ENCODE measurements at regions not wholly inside any gene's neighbourhood (a gene's known extent, or its start where the extent isn't known, plus 50 kb on each side); places are given as distances from the start of the nearest gene placed in this dataset.
A peak's percentile ranks its signal among the peaks of the same experiment; 100 is the strongest.

- Histone ChIP-seq H3K4me1 (no peaks in the 10 kb centered on the region), H3K4me3 (ENCODE audit: low read depth, low read length) (no peak overlapping the region), H3K4me2 (ENCODE audit: low read length) (no peak overlapping the region), H3K36me3 (ENCODE audit: control insufficient read depth, insufficient read depth, low read length) (no peaks in the 10 kb centered on the region), H2AFZ (no peak overlapping the region), H3K9me3 (ENCODE audit: control insufficient read depth, low read length) (no peaks in the 10 kb centered on the region), H3K27ac (no peak overlapping the region), H3K79me2 (no peaks in the 10 kb centered on the region), H3K27me3 (ENCODE audit: control insufficient read depth, insufficient read depth, low read length) (no peaks in the 10 kb centered on the region), H3K9ac (no peak overlapping the region)
- TF ChIP-seq, protein P1, sequence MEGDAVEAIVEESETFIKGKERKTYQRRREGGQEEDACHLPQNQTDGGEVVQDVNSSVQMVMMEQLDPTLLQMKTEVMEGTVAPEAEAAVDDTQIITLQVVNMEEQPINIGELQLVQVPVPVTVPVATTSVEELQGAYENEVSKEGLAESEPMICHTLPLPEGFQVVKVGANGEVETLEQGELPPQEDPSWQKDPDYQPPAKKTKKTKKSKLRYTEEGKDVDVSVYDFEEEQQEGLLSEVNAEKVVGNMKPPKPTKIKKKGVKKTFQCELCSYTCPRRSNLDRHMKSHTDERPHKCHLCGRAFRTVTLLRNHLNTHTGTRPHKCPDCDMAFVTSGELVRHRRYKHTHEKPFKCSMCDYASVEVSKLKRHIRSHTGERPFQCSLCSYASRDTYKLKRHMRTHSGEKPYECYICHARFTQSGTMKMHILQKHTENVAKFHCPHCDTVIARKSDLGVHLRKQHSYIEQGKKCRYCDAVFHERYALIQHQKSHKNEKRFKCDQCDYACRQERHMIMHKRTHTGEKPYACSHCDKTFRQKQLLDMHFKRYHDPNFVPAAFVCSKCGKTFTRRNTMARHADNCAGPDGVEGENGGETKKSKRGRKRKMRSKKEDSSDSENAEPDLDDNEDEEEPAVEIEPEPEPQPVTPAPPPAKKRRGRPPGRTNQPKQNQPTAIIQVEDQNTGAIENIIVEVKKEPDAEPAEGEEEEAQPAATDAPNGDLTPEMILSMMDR (IDR thresholded peaks at IDR 0.05) = no peak
Observed at GRCh38 chr2:55108456-55109160, 58.4 kb upstream of the RTN4 start.

DNA sequence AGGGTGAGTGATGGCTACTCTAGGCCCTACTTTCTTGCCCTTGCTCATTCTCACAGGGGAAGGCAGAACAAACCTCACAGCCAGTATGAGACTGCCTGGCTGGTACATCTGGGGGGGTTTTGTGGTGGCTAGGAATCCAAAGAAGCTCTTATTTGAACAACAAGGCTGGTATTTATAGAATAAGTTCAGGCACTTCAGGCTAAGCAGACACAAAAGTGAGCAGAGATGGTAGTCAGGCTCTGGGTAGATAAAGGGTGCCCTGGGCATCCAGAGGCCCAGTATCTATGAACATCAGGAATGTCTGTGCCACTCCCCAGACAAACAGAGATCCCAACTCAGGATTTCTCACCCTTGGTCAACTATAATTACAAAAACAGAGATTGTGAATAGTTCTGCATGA lies 57.2 kb upstream of the RTN4 start:
- Histone ChIP-seq H3K36me3 (ENCODE audit: control insufficient read depth, insufficient read depth, low read length) (no peaks in the 10 kb centered on the region), H2AFZ (peak overlapping the region; percentile 13), H3K4me1 (no peaks in the 10 kb centered on the region), H3K27me3 (ENCODE audit: control insufficient read depth, insufficient read depth, low read length) (no peaks in the 10 kb centered on the region), H3K79me2 (no peaks in the 10 kb centered on the region), H3K9me3 (ENCODE audit: control insufficient read depth, low read length) (no peaks in the 10 kb centered on the region), H3K4me2 (ENCODE audit: low read length) (no peak overlapping the region), H3K9ac (no peak overlapping the region), H3K4me3 (ENCODE audit: low read depth, low read length) (no peak overlapping the region), H3K27ac (no peak overlapping the region)
- TF ChIP-seq, protein P1 (IDR thresholded peaks at IDR 0.05) = no peak

DNA sequence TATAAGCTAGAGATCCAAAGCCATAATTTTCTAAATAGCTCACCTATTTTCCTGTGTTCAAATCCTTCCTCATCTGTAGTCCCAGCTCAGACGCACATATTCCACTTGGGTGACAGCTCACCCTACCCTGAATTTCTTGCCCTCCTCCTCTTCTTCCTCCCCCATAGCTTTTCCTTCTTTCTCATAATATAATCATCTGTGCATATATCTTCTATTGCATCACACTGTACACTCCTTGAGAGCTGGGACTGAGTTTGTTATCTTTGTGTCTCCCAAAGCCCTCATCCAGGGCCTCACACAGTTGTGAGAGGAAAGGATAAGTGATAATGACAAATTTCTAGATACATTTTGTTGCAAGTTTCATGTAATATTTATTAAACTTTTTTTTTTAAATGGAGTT lies 55.9 kb upstream of the RTN4 start:
- H3K4me3 ChIP-seq (ENCODE audit: low read depth, low read length) = no peak overlapping the region
- TF ChIP-seq, protein P1 (IDR thresholded peaks at IDR 0.05) = no peak

DNA sequence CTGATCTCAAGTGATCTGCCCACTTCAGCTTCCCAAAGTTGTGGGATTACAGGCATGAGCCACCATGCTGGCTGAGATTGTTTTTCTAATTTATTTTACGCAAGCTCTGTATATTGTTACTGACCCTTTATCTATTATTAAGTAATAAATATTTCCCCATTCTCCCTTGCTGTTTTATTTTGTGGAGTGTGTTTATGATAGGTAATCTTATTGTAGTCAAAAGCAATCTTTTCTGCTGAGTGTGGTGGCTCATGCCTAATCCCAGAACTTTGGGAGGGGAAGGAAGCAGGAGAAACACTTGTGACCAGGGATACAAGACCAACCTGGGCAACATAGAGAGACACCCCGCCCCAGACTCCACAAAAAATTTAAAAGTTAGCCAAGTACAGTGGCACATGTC lies 55.2 kb upstream of the RTN4 start:
- H3K79me2 ChIP-seq = no peaks in the 10 kb centered on the region
- no peaks in the 10 kb centered on the region for H3K9me3 ChIP-seq (ENCODE audit: control insufficient read depth, low read length)
- H3K9ac ChIP-seq = no peak overlapping the region
- no peak overlapping the region for H3K4me3 ChIP-seq (ENCODE audit: low read depth, low read length)
- H3K27ac ChIP-seq = no peak overlapping the region
- H3K27me3 ChIP-seq (ENCODE audit: control insufficient read depth, insufficient read depth, low read length) = no peaks in the 10 kb centered on the region
- TF ChIP-seq, protein P1 (IDR thresholded peaks at IDR 0.05) = no peak
- H2AFZ ChIP-seq = no peak overlapping the region
- H3K36me3 ChIP-seq (ENCODE audit: control insufficient read depth, insufficient read depth, low read length) = no peaks in the 10 kb centered on the region
- no peak overlapping the region for H3K4me2 ChIP-seq (ENCODE audit: low read length)
- no peaks in the 10 kb centered on the region for H3K4me1 ChIP-seq

More for the DNA sequence above, 55.9 kb upstream of the RTN4 start:
- Histone ChIP-seq H3K9ac (no peak overlapping the region), H3K4me1 (no peaks in the 10 kb centered on the region), H3K27ac (no peak overlapping the region), H3K27me3 (ENCODE audit: control insufficient read depth, insufficient read depth, low read length) (no peaks in the 10 kb centered on the region), H3K36me3 (ENCODE audit: control insufficient read depth, insufficient read depth, low read length) (no peaks in the 10 kb centered on the region), H3K4me2 (ENCODE audit: low read length) (no peak overlapping the region), H3K79me2 (no peaks in the 10 kb centered on the region), H3K9me3 (ENCODE audit: control insufficient read depth, low read length) (no peaks in the 10 kb centered on the region), H2AFZ (no peak overlapping the region)

DNA sequence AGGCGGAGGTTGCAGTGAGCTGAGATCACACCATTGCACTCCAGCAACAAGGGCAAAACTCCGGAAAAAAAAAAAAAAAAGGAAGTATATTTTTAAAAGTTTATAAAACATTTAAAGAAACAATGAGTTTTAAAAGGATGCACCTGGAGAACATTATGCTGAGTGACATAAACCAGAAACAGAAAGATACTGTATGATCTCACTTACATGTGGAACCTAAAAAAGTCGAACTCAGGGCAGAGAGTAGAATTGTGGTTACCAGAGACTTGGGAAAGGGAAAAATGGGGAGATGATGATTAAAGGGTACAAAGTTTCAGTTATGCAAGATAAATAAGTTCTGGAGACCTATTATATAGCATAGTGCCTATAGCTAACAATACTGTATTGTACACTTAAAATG lies 52.8 kb upstream of the RTN4 start:
- no peaks in the 10 kb centered on the region for H3K27me3 ChIP-seq (ENCODE audit: control insufficient read depth, insufficient read depth, low read length)
- TF ChIP-seq, protein P1 (IDR thresholded peaks at IDR 0.05) = no peak
- no peaks in the 10 kb centered on the region for H3K9me3 ChIP-seq (ENCODE audit: control insufficient read depth, low read length)
- no peaks in the 10 kb centered on the region for H3K36me3 ChIP-seq (ENCODE audit: control insufficient read depth, insufficient read depth, low read length)
- H2AFZ ChIP-seq = no peak overlapping the region
- H3K4me1 ChIP-seq = peaks cover 6% of the 10 kb centered on the region
- H3K9ac ChIP-seq = no peak overlapping the region
- no peak overlapping the region for H3K4me3 ChIP-seq (ENCODE audit: low read depth, low read length)
- no peak overlapping the region for H3K27ac ChIP-seq
- H3K79me2 ChIP-seq = no peaks in the 10 kb centered on the region
- H3K4me2 ChIP-seq (ENCODE audit: low read length) = no peak overlapping the region
